Neuron (in vitro differentiated cells): ENCODE measurements at regions not wholly inside any gene's neighbourhood (a gene's known extent, or its start where the extent isn't known, plus 50 kb on each side); places are given as distances from the start of the nearest gene placed in this dataset.

Experiments
- H2AFZ ChIP-seq: one replicate; pipeline ENCODE4 v1.6.1; 2013; ENCODE audit warnings: low read depth, mild to moderate bottlenecking, inconsistent platforms, low read length, moderate library complexity
- H3K27me3 ChIP-seq: one replicate; pipeline ENCODE4 v1.6.1; 2013; ENCODE audit warnings: low read length; ENCODE audit not compliant: insufficient read depth
- H3K36me3 ChIP-seq: one replicate; pipeline ENCODE4 v1.6.1; 2013; ENCODE audit warnings: low read length; ENCODE audit not compliant: insufficient read depth
- H3K4me1 ChIP-seq: one replicate; pipeline ENCODE4 v1.6.1; 2013; ENCODE audit warnings: low read length; ENCODE audit not compliant: insufficient read depth
- H3K4me3 ChIP-seq: 2 replicates; pipeline ENCODE4 v1.5.1; 2013; ENCODE audit warnings: mild to moderate bottlenecking, low read length, moderate library complexity
- H3K9me3 ChIP-seq: one replicate; pipeline ENCODE4 v1.6.1; 2013; ENCODE audit warnings: low read length

DNA sequence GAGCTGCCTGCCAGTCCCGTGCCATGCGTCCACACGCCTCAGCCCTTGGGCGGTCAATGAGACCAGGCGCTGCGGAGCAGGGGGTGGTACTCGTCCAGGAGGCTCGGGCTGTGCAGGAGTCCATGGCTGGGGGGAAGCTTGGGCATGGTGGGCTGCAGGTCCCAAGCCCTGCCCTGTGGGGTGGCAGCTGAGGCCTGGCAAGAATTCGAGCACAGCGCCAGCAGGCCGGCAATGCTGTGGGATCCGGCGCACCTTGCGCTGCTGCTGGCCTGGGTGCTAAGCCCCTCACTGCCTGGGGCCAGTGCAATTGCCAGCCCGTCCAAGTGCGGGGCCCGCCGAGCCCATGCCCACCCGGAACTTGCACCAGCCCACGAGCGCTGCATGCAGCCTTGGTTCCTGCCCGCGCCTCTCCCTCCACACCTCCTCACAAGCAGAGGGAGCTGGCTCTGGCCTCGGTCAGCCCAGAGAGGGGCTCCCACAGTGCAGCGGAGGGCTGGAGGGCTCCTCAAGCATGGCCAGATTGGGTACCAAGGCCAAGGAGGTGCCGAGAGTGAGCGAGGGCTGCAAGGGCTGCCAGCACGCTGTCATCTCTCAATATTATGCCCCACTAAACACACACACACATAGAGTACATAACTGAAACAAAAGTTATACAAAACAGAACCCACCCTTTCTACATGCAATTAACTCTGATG is 307.7 kb downstream of the LMO4 start:
- no peaks in the 10 kb centered on the region for H3K27me3 ChIP-seq
- H3K4me1 ChIP-seq = no peaks in the 10 kb centered on the region
- H3K4me3 ChIP-seq = no peak overlapping the region
- no peaks in the 10 kb centered on the region for H3K9me3 ChIP-seq
- no peak overlapping the region for H2AFZ ChIP-seq
- H3K36me3 ChIP-seq = no peaks in the 10 kb centered on the region

DNA sequence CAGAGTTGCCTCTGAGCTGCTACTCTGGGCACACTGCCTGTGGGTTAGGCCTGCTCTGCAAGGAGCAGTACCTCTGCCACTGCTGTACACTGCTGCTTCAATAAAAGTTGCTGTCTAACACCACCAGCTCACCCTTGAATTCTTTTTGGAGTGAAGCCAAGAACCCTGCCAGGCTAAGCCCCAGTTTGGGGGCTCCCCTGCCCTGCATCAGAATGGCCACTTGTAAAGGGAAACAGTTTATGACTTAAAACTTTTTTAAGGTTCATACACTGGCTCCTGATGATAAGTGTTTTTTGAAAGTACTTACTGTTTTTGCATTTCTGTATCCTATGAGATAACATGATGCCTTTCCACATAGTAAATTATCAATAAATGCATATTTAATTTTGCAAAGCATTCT is 310.0 kb downstream of the LMO4 start:
- no peaks in the 10 kb centered on the region for H3K9me3 ChIP-seq
- no peaks in the 10 kb centered on the region for H3K4me1 ChIP-seq
- H3K36me3 ChIP-seq = no peaks in the 10 kb centered on the region
- H3K27me3 ChIP-seq = no peaks in the 10 kb centered on the region
- H3K4me3 ChIP-seq = no peak overlapping the region
- no peak overlapping the region for H2AFZ ChIP-seq

- Histone ChIP-seq H3K4me1 (no peaks in the 10 kb centered on the region), H3K27me3 (no peaks in the 10 kb centered on the region), H2AFZ (no peak overlapping the region), H3K9me3 (no peaks in the 10 kb centered on the region), H3K4me3 (no peak overlapping the region), H3K36me3 (no peaks in the 10 kb centered on the region)
Observed at GRCh38 chr1:87641996-87642395, 313.3 kb downstream of the LMO4 start.

GRCh38 chr1:87642581-87643221 is 314.0 kb downstream of the LMO4 start:
- no peaks in the 10 kb centered on the region for H3K36me3 ChIP-seq
- no peak overlapping the region for H3K4me3 ChIP-seq
- no peaks in the 10 kb centered on the region for H3K27me3 ChIP-seq
- no peak overlapping the region for H2AFZ ChIP-seq
- no peaks in the 10 kb centered on the region for H3K9me3 ChIP-seq
- H3K4me1 ChIP-seq = no peaks in the 10 kb centered on the region

GRCh38 chr1:87644033-87644578 is 315.4 kb downstream of the LMO4 start:
- Histone ChIP-seq H3K4me3 (no peak overlapping the region), H3K27me3 (no peaks in the 10 kb centered on the region), H2AFZ (no peak overlapping the region), H3K4me1 (no peaks in the 10 kb centered on the region), H3K36me3 (no peaks in the 10 kb centered on the region), H3K9me3 (no peaks in the 10 kb centered on the region)

GRCh38 chr1:87644579-87645190 is 316.0 kb downstream of the LMO4 start:
- Histone ChIP-seq H3K4me3 (no peak overlapping the region), H3K36me3 (no peaks in the 10 kb centered on the region), H3K9me3 (no peaks in the 10 kb centered on the region), H3K4me1 (no peaks in the 10 kb centered on the region), H2AFZ (no peak overlapping the region), H3K27me3 (no peaks in the 10 kb centered on the region)

DNA sequence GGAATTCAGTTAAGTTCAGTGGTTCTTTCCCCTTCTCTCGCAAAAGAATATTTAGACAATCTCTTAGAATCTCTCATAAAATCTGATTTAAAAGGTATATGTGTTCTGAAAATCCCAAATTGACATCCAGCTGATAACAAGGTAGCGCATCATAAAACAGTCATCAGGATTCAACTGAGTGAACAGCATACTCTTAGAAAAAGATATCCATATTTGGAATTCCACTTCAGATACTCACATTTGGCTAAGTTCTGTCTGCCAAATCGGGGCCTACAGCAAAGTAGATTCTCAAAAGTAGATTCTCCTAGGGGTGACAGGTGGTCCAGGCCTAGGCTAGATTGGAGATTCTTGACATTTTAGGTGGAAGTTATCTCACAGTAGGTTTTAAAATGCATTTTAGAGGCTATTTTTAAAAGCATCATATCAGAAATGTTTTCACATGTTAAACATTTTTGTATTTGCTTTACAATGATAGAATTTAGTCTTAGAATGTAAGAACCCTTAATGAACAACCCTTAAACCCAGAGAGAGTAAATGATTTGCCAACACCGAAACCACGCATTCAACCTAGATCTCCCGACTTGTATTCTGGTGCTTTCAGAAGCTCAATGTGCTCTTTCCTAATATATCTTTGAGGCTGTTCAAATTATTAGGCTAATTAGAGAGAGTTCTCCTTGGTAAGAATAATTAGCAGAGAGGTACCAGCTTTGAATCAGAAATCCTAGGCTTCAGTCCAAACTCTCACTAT is 318.9 kb downstream of the LMO4 start:
- H2AFZ ChIP-seq = no peak overlapping the region
- H3K4me3 ChIP-seq = no peak overlapping the region
- H3K27me3 ChIP-seq = no peaks in the 10 kb centered on the region
- no peaks in the 10 kb centered on the region for H3K9me3 ChIP-seq
- no peaks in the 10 kb centered on the region for H3K36me3 ChIP-seq
- no peaks in the 10 kb centered on the region for H3K4me1 ChIP-seq

DNA sequence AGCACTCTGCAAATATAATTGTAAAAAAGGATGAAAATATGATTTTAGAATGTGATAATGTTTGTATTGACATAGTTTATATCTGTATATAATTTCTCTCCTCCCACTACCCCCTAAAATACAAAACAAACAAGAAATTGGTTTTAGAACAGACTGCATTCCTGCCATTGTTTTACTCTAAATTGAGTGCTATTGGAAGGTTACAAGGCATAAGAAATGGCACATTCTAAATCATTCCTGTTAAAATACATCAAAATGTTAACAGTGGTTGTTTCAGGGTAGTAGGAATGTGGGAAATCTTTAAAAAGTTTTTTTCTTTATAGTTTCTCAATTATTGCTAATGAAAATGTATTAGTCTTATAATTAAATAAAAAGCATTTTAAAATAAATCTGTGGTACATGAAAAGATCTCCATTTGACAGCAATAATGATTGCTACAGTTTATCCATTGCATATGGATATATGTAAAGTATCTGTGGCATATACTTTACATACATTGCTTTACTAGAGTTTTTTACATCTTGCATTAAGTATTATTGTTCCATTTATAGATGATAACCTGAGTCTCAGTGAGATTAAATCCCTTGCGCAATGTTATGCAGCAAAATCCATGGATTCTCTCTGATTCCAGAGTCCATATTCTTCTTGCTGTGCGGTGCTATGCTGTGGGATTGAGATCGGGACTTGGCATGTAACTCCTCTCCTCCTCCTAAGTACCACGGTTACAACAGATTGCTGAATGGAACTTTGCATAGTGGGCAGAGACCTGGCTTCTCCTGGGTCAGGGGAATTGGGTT is 319.8 kb downstream of the LMO4 start:
- no peaks in the 10 kb centered on the region for H3K27me3 ChIP-seq
- no peak overlapping the region for H3K4me3 ChIP-seq
- no peak overlapping the region for H2AFZ ChIP-seq
- H3K36me3 ChIP-seq = no peaks in the 10 kb centered on the region
- H3K9me3 ChIP-seq = no peaks in the 10 kb centered on the region
- no peaks in the 10 kb centered on the region for H3K4me1 ChIP-seq

GRCh38 chr1:87650306-87650705 is 321.6 kb downstream of the LMO4 start:
- Histone ChIP-seq H3K4me1 (no peaks in the 10 kb centered on the region), H3K4me3 (no peak overlapping the region), H3K27me3 (no peaks in the 10 kb centered on the region), H3K9me3 (no peaks in the 10 kb centered on the region), H3K36me3 (no peaks in the 10 kb centered on the region), H2AFZ (no peak overlapping the region)

- Histone ChIP-seq H3K9me3 (no peaks in the 10 kb centered on the region), H3K4me1 (no peaks in the 10 kb centered on the region), H3K4me3 (no peak overlapping the region), H2AFZ (no peak overlapping the region), H3K27me3 (no peaks in the 10 kb centered on the region), H3K36me3 (no peaks in the 10 kb centered on the region)
Observed at GRCh38 chr1:87652176-87652575, 323.5 kb downstream of the LMO4 start.

DNA sequence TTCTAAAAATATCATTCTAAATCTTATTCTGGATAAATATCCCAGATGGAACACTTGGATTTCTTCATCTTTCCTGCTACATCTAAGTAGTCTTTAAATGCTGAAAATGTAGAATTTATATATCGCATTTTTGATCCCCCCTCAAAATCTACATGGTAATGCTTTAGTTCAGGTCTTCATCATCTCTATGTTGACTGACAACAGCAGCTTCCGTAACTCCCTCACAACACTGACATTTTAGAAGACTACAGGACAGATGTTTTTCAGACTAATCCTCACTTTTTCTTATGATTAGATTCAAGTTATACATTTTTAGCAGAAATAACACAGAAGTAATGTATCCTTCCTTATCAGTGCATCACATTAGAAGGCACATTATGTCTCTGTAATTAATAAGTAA is 336.5 kb downstream of the LMO4 start:
- Histone ChIP-seq H2AFZ (no peak overlapping the region), H3K36me3 (no peaks in the 10 kb centered on the region), H3K27me3 (no peaks in the 10 kb centered on the region), H3K4me3 (no peak overlapping the region), H3K4me1 (no peaks in the 10 kb centered on the region), H3K9me3 (no peaks in the 10 kb centered on the region)

GRCh38 chr1:87666681-87667080 is 338.0 kb downstream of the LMO4 start:
- H3K4me1 ChIP-seq = no peaks in the 10 kb centered on the region
- H3K4me3 ChIP-seq = no peak overlapping the region
- H3K36me3 ChIP-seq = no peaks in the 10 kb centered on the region
- H3K9me3 ChIP-seq = no peaks in the 10 kb centered on the region
- no peaks in the 10 kb centered on the region for H3K27me3 ChIP-seq
- no peak overlapping the region for H2AFZ ChIP-seq
